ENCODE measurements at regions not wholly inside any gene's neighbourhood (a gene's known extent, or its start where the extent isn't known, plus 50 kb on each side); places are given as distances from the start of the nearest gene placed in this dataset.

DNA sequence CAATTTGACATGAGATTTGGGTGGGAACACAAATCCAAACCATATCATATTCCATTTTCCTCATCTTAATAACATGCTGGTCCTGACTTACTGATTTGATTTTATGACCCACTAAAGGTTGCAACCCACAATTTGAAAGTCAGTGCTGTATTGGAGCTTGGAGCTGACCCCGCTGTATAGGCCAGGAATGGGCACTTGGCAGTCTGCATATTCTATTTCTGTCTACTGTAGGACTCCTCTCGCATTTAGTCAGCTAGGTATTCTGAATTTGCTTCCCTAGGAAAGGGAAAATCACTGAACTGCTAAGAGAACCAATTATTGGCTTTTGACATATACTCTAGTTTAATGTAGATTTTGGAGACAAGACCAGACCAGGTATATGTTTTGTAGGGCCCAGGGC, 157.0 kb downstream of the MFSD1 start:
- ATAC-seq (no peak), DNase-seq (ENCODE audit: low spot score) (no peak)
- intact Hi-C loops (cut with DNase I) = no loop called here

DNA sequence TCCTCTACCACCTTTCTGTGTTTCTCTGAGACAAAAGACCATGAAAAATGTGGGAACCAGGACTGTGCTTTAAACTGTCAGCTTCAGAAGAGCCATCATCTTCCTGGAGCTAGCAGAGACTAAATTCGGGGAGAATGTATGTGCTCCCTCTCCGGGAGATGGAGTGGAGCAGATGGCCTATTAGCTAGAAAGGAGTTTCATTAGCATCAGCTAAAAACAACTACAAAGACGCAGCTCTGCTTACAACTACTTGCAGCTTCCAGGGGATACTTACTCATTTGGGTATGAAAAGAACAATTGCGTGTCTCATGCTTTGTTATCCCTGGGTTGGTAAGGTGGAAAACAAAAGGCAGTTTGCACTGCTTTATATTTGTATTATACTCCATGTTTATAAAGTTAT, 159.6 kb downstream of the MFSD1 start:
- no peak for ATAC-seq
- intact Hi-C loops (cut with DNase I) = no loop called here
- no peak for DNase-seq (ENCODE audit: low spot score)

DNA sequence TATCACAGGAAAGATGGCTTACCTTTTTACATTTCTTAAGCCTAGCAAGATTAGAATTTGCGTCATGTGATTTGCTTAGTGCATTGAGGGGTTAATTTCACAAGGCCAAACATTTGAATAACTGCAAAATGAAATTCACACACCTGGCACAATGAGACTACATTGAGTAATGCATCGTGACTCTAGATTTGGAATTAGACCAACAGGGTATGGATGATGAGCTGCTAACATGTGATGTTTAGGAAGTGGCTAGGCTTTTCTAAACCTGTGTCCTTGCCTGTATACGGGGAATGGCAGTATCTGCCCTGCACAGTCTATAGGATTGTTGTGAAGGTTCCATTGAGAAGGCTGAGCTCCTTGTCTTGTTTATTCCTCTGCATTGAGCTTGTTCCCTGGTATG, 160.1 kb downstream of the MFSD1 start:
- intact Hi-C loops (cut with DNase I) = no loop called here
- no peak for ATAC-seq
- no peak for DNase-seq (ENCODE audit: low spot score)

DNA sequence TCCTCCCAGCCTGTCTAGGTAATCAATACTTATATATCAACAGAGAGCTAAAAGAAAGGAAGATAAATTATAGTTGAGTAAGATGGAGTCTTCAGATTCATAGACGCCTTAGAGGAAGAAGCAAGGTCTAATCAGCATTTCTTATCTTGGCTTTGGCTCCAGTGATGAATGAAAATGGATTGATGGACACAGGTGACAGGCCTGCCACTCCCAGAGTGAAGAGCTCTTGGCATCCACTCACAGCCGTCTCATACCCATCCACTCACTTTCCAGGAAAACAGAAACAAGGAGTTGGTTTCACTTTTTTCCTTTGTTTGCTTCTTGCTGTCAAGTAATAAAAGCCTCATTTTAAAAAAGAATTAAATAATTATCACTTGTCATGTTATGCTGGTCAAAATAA, 168.2 kb downstream of the MFSD1 start:
- intact Hi-C loops (cut with DNase I) = no loop called here
- ATAC-seq (no peak), DNase-seq (ENCODE audit: low spot score) (no peak)

DNA sequence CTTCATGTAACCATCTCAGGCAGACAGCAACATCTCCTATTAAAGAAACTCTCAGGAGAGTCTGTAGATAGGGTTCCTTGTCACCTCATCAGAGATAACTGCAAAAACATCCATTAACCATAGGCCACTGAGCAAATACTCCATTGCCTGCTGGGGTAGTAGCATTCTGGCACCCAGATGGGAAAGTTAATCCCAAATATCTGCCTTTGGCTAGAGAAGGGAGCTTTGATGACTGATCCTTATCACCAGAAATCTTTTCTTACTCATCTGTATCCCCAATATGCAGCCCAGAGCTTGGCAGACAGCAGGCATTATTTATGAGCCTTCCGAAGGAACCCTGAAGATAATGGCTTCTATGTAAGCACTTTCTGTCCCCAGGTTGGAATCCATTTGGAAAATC, 173.1 kb downstream of the MFSD1 start:
- DNase-seq (ENCODE audit: low spot score) = no peak
- ATAC-seq = no peak
- intact Hi-C loops (cut with DNase I) = no loop called here

DNA sequence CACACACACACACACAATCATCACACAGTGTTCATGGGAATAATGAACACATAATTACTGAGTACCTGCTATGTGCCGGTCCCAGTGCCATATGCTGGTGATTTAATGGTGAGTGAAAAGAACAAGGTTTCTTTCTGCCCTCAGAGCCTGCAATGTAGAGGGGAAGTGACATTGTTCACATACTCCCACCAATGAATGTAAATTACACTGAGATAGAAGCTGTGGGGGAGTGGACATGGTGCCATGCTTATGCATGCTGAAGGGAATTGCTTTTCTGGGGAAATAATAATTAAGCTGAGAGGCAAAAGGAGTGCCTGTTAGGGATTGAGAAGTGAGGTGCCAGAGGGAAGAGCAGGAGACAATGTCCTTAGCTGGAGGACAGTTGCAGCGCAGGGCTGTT, 175.1 kb downstream of the MFSD1 start:
- ATAC-seq (no peak), DNase-seq (ENCODE audit: low spot score) (no peak)
- intact Hi-C loops (cut with DNase I) = no loop called here

DNA sequence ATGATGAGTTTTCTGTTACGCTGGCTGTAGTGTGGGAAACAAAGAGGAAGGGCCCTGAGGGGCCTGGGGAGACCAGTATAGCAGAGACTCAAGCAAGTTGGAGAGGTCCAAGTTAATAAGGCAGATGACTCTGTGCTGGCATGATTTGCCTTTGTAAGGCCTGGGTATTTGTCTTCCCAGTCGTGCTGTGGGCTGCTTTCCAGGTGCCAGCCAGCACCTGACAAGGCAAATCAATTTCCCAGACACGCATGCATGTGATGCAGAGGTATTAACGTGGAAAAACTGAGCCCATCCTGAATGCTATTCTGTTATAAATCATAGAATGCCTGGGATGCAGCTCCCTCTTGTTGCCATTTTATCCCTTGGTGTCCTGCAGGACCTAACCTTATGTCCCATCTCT, 175.6 kb downstream of the MFSD1 start:
- intact Hi-C loops (cut with DNase I) = no loop called here
- DNase-seq (ENCODE audit: low spot score) = no peak
- no peak for ATAC-seq

DNA sequence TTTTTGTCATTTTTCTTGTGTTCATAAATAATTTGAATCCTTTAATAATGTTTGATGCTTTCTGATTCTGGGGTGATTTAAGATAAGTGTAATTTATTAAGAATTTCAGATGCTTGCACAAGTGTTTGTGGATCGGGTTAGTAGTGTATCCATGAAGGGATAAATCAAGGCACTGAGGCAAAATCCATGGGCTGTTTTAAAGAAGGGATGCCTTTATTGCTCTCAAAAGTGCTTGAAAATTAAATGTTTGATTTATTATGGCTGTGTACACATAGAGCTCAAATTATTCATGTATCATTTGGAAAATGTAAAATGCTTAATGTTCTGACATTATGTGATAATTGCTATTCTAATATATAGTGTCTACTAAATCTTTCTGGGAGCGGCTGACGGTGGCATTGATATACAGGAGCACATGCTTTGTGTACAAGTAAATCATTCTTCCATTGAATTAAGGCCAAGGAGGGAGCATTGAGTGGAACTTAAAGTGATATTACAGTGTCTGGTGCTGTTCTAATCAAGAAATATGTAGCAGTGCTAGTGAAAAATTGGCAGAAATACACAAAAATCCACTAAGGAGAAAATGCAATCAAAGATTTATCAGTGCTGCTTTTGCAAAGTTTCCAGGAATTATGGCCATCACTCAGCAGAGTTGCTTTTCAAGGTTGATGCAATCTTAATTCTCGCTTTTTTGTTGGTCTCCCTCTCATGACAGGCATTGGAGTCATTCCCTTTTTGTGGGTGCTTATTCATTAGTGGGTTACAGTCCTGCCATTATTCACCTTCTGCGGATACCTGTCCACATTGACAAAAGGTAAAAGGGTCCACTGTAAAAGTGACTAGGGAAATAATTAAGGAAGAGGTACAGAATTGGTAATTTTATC, 181.6 kb downstream of the MFSD1 start:
- ATAC-seq = no peak
- no peak for DNase-seq (ENCODE audit: low spot score)
- intact Hi-C loops (cut with DNase I) = no loop called here

DNA sequence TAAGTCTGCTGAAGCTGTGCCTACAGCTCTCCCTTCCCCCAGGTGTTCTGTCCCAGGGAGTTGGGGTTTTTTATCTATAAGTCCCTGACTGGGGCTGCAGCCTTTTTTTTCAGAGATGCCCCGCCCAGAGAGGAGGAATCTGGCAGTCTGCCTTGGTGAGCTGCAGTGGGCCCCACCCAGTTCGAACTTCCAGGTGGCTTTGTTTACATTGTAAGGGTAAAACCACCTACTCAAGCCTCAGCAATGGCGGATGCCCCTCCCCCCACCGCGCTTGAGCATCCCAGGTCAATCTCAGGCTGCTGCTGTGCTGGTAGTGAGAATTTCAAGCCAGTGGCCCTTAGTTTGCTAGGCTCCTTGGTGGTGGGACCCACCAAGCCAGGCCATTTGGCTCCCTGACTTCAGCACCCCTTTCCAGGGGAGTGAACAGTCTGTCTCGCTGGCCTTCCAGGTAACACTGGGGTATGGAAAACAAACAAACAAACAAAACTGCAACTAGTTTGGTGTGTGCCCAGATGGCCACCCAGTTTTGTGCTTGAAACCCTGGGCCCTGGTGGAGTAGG, 189.4 kb downstream of the MFSD1 start:
- intact Hi-C loops (cut with DNase I) = no loop called here
- no peak for DNase-seq (ENCODE audit: low spot score)

DNA sequence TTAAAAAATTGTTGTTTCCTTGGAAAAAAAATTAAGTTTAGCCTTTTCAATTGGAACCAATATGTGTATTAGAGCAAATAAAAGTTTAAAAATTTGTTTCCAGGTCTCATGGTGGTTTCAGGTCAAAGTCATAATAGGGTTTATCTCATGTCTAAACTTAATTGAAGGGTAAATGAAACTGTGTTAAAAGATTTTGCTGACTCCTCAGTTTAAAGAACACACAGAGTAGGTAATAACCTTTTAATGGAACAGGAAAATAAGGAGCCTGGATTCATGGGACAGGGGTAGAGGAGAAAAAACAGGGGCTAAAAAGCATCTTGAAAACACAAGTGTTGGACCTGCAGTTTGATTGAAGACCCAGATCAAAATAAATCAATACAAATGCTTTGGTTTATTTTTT, 190.6 kb downstream of the MFSD1 start:
- DNase-seq (ENCODE audit: low spot score) (no peak), ATAC-seq (no peak)
- intact Hi-C loops (cut with DNase I) = no loop called here

More for the DNA sequence above, 189.4 kb downstream of the MFSD1 start:
- no peak for ATAC-seq

DNA sequence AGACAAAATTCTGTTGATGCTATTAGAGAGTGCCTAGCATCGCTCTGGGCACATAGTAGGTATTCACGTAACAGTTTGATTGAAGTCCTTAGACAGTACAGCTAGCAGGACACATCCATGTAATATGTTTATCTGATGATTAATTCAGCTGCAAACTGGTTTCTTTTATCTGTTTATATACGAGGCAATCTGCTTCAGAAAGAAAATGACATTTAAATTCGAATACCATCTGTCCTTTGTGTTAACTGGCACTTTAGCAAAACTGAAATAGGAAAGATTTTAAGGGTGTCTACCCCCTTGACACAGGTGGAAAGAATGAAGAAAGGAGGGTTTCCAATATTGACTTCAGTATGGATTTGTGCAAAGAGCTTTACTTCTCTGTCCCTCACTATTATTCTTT, 192.5 kb downstream of the MFSD1 start:
- DNase-seq (ENCODE audit: low spot score) = no peak
- ATAC-seq = no peak
- intact Hi-C loops (cut with DNase I) = no loop called here

DNA sequence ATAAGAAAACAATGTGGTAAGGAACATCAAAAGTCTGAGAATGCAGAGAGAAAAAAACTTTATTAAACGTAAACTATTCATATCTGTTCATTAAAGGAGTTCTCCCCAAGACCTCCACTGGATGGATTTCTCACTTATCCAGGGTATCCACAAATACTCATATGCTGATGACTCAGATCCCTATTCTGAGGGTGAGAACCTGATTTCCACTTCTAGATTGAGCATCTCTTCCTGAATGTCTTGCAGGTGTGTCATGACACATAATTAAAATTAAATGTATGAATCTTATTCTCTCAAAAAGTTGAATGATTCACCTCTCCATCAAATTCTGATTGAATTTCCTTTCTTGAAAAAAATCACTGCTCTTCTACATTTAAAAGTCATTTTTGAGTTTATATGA, 199.9 kb downstream of the MFSD1 start:
- ATAC-seq = no peak
- intact Hi-C loops (cut with DNase I) = no loop called here
- no peak for DNase-seq (ENCODE audit: low spot score)

DNA sequence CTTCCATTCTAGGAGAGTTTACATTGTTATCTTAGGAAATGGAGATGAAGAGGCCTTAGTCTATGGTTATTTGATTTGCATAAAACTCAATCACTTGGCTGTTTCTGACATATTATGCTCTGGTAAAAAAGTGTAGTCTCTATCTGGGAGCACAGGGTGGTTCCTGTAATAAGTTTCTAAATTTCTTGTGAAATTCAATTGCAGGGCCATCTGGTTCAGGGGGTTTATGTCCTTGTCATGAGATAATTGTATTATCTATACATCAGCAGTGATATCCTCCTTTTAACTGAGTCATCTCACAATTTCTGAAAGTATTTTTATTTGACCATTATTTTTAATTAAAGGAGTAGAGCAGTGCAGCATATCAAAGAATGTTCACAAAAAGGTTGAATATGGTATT, 203.3 kb downstream of the MFSD1 start:
- intact Hi-C loops (cut with DNase I) = no loop called here
- DNase-seq (ENCODE audit: low spot score) (no peak), ATAC-seq (no peak)

DNA sequence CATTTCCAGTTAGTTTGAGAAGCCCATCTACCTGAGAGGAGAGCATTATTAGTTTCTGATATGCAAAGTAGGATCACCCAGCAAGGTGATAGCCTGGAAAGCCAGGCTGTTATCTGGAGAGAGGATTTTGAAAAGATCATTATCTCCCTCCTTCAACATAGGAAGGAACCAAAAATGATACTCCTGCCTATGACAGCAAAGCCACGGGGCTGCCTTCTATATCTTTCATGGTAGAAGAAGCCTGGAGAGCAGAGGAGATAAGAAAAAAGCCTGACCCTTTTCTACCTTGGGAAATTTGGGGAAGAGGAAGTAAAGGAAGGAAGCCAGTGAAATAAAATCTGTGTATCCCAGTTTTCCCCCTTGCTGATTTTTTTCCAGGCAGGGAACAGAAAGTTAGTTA, 205.5 kb downstream of the MFSD1 start:
- ATAC-seq = no peak
- DNase-seq (ENCODE audit: low spot score) = no peak
- intact Hi-C loops (cut with DNase I) = no loop called here

DNA sequence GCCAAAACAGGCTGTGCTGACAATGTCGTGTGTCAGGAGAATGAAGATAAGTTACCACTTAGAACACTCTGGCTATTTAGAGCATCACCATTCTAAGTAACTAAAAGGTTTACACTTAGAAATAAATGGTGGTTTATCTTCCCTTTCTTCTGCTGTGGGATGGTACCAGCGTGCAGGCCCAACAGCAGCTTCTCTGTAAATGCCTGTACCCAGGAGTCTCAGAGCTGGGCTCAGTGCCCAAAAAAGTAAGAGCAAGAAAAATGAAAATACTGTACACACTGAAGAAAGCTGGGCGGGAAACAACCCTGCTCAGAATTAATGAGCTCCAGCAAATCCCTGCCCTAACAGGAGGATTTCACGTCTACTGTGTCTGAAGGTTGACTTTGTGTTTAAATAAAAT, 206.5 kb downstream of the MFSD1 start:
- DNase-seq (ENCODE audit: low spot score) (no peak), ATAC-seq (no peak)
- intact Hi-C loops (cut with DNase I) = no loop called here

DNA sequence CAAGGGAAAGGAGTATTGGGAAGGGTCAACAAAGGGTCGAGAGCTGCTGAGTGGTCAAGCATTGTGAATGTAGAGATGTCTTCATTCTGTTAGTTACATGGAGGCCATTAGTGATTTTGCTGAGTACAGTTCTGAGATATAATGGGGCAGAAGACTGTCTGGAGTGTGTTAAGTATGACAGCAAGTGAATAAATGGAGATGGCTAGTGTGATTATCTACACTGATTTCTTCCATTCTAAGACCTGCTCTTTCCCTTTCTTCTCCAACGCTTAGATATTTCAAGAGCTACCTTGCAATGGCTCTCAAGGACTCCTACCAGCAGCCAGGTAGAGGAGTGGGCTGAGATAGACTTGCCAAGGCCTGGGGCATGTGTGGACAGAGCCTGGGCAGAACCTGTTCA, 216.5 kb downstream of the MFSD1 start:
- ATAC-seq = no peak
- intact Hi-C loops (cut with DNase I) = no loop called here
- DNase-seq (ENCODE audit: low spot score) = no peak

DNA sequence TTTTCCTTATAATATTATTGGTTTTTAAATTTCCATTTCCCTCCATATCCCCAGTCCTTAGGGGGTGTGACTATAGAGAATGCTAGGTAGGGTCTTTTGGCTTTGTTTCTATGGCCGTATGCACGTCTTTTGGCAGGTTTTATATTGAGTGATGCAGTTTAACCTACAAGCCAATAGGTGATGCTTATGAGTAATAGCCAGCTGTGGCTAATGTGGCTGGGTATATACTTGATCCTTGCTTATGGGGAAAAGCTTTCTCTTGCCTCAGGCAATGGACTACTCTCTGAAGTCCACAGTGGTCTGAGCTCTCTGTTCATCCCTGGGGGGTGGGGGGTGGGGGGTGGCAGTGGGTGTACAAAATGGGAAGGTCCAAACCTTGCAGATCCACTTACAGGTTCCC, 223.9 kb downstream of the MFSD1 start:
- ATAC-seq (no peak), DNase-seq (ENCODE audit: low spot score) (no peak)
- intact Hi-C loops (cut with DNase I) = no loop called here

DNA sequence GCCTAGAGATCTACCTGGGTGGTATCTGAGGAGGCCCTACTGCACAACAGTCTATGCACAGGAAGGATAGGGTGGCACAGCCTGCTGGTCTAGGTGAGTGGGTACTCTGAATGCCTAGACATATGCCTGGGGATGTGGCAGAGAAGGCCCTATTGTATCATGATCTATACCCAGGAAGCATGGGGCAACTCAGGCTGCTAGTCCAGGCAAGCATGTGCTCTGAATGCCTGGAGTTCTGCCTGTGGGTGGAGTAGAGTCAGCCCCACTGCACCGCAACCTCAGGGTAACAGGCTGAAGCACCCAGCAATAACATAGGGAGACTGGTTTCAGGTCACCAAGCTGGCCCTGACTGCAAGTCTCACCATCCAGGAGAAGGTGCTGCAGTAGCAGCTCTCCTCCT, 224.7 kb downstream of the MFSD1 start:
- no peak for ATAC-seq
- intact Hi-C loops (cut with DNase I) = no loop called here
- DNase-seq (ENCODE audit: low spot score) = no peak

DNA sequence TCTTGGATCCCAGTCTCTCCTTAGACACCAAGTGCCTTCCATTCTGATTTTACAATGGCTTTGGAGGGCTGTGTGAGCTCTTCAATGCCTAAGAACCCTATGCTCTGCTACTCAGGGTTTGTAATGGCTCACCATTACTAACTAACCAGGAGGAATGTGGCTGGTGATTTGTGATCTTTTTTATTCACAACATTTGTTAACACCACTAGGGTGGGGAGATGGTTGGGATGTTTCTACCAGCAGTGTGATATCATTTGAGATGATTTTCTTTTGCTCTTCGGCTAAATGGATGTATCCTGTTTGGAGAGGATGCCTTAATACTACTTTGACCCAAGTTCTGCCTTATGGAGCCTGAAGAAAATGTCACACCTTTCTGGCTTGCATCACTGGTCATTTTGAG, 226.9 kb downstream of the MFSD1 start:
- DNase-seq (ENCODE audit: low spot score) = no peak
- no peak for ATAC-seq
- intact Hi-C loops (cut with DNase I) = no loop called here

DNA sequence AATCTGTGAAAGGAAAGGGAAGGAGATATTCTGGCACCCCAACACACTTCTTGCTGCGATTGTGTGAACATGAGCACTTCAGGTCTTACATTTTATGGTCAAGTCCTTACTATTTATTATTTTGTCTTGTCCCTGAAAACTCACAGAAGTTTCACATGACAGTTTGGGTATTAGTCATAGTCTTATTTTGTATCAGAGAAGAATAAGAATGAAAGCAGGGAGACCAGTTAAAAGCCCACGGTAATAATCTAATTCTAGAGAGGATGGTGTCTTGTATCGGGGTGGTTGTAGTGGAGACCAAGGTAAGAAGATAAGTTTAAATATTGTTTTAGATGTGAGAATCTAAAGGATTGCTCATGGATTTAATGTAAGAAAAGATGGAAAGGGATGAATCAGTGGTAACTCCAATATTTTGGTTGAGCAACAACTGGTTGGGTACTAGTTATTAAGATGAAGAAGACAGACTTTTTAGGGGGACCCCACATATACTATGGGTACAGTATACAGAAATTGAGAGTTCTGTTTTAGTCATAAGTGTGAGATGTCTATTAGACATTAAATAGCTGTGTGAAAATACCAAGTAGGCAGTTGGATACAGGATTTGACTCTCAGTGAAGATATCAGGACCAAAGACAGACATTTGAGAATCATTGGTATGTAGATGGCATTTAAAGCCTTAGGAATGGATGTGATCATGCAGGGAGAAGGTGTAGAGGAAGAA, 227.6 kb downstream of the MFSD1 start:
- ATAC-seq (no peak), DNase-seq (ENCODE audit: low spot score) (no peak)
- intact Hi-C loops (cut with DNase I) = no loop called here

Measured in sciatic nerve (tissue), 2 donors.